22Rv1 (cell line): ENCODE measurements at regions not wholly inside any gene's neighbourhood (a gene's known extent, or its start where the extent isn't known, plus 50 kb on each side); places are given as distances from the start of the nearest gene placed in this dataset.

Experiments
- ZFX ChIP-seq: fragments of 450-650 bp; IDR thresholded peaks from 2 replicates; pipeline ENCODE4 v1.6.1; 2017; ENCODE audit warnings: antibody characterized with exemption, borderline replicate concordance
- TF ChIP-seq, protein P1 (sequence below): fragments of 450-650 bp; IDR thresholded peaks from 2 replicates; pipeline ENCODE4 v1.5.1; 2017; ENCODE audit warnings: mild to moderate bottlenecking

DNA sequence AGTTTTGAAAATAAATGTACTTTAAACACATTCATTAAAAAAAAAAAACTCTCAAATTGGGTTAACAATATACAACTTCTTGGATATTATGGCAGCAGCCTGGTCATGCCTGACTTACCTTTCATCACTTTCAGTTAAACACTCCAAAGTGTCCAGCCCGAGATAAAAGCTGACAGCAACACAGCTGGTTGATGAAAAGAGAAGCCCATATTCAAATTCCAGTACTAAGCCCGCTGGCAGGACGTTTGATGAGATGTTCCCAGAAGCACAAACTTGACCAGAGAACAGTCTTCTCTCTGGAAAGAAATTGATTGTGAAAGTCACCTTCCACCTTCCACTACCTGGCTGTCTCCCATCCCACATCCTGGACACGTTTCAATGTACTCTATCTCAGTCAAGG is 586.3 kb downstream of the TDRD15 start:
- TF ChIP-seq, protein P1, sequence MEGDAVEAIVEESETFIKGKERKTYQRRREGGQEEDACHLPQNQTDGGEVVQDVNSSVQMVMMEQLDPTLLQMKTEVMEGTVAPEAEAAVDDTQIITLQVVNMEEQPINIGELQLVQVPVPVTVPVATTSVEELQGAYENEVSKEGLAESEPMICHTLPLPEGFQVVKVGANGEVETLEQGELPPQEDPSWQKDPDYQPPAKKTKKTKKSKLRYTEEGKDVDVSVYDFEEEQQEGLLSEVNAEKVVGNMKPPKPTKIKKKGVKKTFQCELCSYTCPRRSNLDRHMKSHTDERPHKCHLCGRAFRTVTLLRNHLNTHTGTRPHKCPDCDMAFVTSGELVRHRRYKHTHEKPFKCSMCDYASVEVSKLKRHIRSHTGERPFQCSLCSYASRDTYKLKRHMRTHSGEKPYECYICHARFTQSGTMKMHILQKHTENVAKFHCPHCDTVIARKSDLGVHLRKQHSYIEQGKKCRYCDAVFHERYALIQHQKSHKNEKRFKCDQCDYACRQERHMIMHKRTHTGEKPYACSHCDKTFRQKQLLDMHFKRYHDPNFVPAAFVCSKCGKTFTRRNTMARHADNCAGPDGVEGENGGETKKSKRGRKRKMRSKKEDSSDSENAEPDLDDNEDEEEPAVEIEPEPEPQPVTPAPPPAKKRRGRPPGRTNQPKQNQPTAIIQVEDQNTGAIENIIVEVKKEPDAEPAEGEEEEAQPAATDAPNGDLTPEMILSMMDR: no peak
- TF ChIP-seq ZFX: no peak
